Progenitor cell of endocrine pancreas (in vitro differentiated cells): ENCODE measurements at regions not wholly inside any gene's neighbourhood (a gene's known extent, or its start where the extent isn't known, plus 50 kb on each side); places are given as distances from the start of the nearest gene placed in this dataset.

Source experiments
- DNase-seq: peaks from one replicate; pipeline ENCODE4 v3.0.0; 2021; ENCODE audit warnings: low spot score; ENCODE audit not compliant: unreplicated experiment
- H3K27ac Mint-ChIP-seq: 2 replicates; pipeline ENCODE4 v1.8.0; 2021; ENCODE audit warnings: mild to moderate bottlenecking, moderate library complexity, mixed read lengths
- H3K27me3 Mint-ChIP-seq: 2 replicates; pipeline ENCODE4 v1.8.0; 2021; ENCODE audit warnings: mixed read lengths
- H3K36me3 Mint-ChIP-seq: 2 replicates; pipeline ENCODE4 v1.8.0; 2022; ENCODE audit warnings: mixed read lengths; ENCODE audit not compliant: insufficient read depth
- H3K4me1 Mint-ChIP-seq: 2 replicates; pipeline ENCODE4 v1.8.0; 2021; ENCODE audit warnings: low read depth, mixed read lengths
- H3K4me3 Mint-ChIP-seq: 2 replicates; pipeline ENCODE4 v1.8.0; 2021; ENCODE audit warnings: low read depth, mild to moderate bottlenecking, moderate library complexity, mixed read lengths
- H3K9me3 Mint-ChIP-seq: 2 replicates; pipeline ENCODE4 v1.8.0; 2021; ENCODE audit warnings: low read depth, mixed read lengths
- TF ChIP-seq, protein P1 (sequence below): fragments of 200-600 bp; sonication (generic); IDR thresholded peaks from one replicate; pipeline ENCODE4 v1.5.0; 2021; ENCODE audit warnings: antibody characterized with exemption, mild to moderate bottlenecking; ENCODE audit not compliant: unreplicated experiment

GRCh38 chr9:129318121-129319075, 140.3 kb upstream of the IER5L start:
- TF ChIP-seq, protein P1, sequence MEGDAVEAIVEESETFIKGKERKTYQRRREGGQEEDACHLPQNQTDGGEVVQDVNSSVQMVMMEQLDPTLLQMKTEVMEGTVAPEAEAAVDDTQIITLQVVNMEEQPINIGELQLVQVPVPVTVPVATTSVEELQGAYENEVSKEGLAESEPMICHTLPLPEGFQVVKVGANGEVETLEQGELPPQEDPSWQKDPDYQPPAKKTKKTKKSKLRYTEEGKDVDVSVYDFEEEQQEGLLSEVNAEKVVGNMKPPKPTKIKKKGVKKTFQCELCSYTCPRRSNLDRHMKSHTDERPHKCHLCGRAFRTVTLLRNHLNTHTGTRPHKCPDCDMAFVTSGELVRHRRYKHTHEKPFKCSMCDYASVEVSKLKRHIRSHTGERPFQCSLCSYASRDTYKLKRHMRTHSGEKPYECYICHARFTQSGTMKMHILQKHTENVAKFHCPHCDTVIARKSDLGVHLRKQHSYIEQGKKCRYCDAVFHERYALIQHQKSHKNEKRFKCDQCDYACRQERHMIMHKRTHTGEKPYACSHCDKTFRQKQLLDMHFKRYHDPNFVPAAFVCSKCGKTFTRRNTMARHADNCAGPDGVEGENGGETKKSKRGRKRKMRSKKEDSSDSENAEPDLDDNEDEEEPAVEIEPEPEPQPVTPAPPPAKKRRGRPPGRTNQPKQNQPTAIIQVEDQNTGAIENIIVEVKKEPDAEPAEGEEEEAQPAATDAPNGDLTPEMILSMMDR, result no peak
- Mint-ChIP-seq H3K27ac (no peak overlapping the region), H3K36me3 (no peaks in the 10 kb centered on the region), H3K4me1 (peaks cover 19% of the 10 kb centered on the region), H3K4me3 (no peak overlapping the region), H3K9me3 (no peaks in the 10 kb centered on the region), H3K27me3 (no peaks in the 10 kb centered on the region)
- no peak for DNase-seq

GRCh38 chr9:129317179-129318011, 139.3 kb upstream of the IER5L start:
- no peak for DNase-seq
- H3K4me3 Mint-ChIP-seq, result no peak overlapping the region
- no peak overlapping the region for H3K27ac Mint-ChIP-seq
- no peaks in the 10 kb centered on the region for H3K9me3 Mint-ChIP-seq
- TF ChIP-seq, protein P1, result no peak
- no peaks in the 10 kb centered on the region for H3K36me3 Mint-ChIP-seq
- H3K4me1 Mint-ChIP-seq, result peaks cover 15% of the 10 kb centered on the region
- no peaks in the 10 kb centered on the region for H3K27me3 Mint-ChIP-seq

GRCh38 chr9:129316281-129317030, 138.4 kb upstream of the IER5L start:
- H3K27me3 Mint-ChIP-seq, result no peaks in the 10 kb centered on the region
- TF ChIP-seq, protein P1, result no peak
- peaks cover 14% of the 10 kb centered on the region for H3K4me1 Mint-ChIP-seq
- H3K27ac Mint-ChIP-seq, result no peak overlapping the region
- peak; percentile 2 for DNase-seq
- H3K4me3 Mint-ChIP-seq, result no peak overlapping the region
- no peaks in the 10 kb centered on the region for H3K36me3 Mint-ChIP-seq
- H3K9me3 Mint-ChIP-seq, result no peaks in the 10 kb centered on the region

DNA sequence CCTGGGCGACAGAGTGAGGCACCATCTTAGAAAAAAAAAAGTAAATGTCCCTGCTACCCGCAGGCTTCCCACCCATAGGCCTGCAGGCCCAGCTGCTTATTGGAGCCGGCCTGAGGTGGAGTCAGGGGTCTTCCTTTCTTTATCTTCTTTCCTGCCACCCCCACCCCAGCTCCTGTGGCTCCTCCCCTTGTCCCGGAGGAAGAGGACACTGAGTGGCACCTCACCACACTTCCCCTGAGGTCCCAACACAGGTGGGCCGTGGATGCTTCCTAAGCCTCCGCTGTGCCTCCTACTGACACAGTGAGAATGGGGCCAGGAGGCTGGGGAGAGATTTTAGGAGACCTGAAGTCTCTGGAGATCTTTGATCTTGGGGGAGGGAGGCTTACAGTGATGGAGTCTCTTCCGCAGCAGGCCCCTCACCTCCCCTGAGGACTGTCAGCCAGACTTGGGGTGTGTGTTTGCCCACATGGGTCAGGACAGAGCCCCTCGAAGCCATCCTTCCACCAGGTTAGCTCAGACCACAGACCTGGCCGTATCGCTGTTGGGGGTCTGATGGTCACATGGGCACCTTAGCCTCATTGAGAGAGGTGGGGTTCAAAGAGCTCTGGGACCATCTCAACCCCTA, 135.4 kb upstream of the IER5L start:
- no peaks in the 10 kb centered on the region for H3K27me3 Mint-ChIP-seq
- no peak overlapping the region for H3K27ac Mint-ChIP-seq
- no peak overlapping the region for H3K4me3 Mint-ChIP-seq
- TF ChIP-seq, protein P1, result no peak
- peaks cover 6% of the 10 kb centered on the region for H3K4me1 Mint-ChIP-seq
- peaks cover 5% of the 10 kb centered on the region for H3K9me3 Mint-ChIP-seq
- DNase-seq, result peak; percentile 4
- H3K36me3 Mint-ChIP-seq, result no peaks in the 10 kb centered on the region
